GM18505 (cell line): ENCODE measurements at regions not wholly inside any gene's neighbourhood (a gene's known extent, or its start where the extent isn't known, plus 50 kb on each side); places are given as distances from the start of the nearest gene placed in this dataset.

Experiments
- ATAC-seq: cut with Tn5 transposase; IDR thresholded peaks from one replicate; pipeline ENCODE4 v1.9.1; 2021; ENCODE audit not compliant: unreplicated experiment
- POLR2A ChIP-seq: IDR thresholded peaks from 4 replicates; pipeline ENCODE4 v1.6.1; 2011; ENCODE audit warnings: borderline replicate concordance; ENCODE audit not compliant: insufficient read depth, insufficient read length; ENCODE audit errors: extremely low read depth

DNA sequence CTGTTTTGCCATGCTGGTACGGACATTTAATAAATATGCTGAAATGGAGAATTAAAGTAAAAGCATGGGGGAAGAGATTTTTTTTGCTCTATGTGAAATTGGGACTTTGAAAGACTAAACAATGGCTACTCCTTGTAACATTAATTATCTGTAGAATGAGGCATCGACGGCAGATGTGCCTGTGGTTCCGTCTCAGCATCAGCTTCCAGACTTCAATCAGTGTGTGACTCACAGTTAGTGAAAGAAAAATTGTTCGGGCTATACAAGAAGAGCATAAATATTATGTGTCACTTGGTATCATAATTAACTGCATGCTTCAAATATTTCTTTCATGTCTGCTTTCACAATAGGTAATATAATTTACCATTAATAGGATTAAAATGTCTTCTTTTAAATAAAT lies 117.0 kb upstream of the SMIM21 start:
- no peak for TF ChIP-seq POLR2A
- no peak for ATAC-seq

DNA sequence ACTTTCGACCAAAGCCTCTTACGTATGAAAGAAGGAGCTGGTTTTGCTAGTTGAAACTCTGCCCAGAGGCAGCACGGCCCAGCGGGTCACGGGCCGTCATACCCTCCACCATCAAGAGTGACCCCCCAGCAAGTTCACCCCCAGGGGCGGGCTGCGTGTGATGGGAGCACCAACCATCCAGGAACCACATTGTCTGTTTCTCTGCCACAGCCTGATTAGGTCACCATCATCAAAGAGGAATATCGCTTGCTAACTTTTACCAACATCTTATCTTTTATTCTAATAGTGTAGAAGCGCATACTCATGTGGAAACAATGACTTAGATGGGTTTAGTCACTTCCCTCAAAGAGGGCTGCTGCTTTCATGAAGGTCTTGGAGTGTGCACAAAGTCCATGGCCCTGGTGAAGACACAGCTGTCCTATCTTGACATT lies 116.6 kb upstream of the SMIM21 start:
- TF ChIP-seq POLR2A: no peak
- no peak for ATAC-seq

DNA sequence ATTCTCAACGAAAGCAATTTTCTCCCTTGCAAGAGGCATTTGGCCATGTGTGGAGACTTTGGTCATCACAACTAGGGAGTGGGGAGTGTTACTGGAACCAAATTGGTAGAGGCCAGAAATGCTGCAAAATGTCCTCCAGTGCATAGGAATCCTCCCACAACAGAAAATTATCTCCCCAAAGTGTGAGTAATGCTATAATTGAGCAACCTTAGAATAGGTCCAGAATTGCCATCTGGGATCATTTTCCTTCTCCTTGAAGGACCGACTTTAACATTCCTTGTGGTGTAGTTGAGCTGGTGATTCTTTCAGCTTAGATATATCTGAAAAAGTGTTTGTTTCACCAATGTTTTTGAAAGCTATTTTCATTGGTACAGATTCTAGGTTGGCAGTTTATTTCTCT lies 111.2 kb upstream of the SMIM21 start:
- ATAC-seq: no peak
- no peak for TF ChIP-seq POLR2A

DNA sequence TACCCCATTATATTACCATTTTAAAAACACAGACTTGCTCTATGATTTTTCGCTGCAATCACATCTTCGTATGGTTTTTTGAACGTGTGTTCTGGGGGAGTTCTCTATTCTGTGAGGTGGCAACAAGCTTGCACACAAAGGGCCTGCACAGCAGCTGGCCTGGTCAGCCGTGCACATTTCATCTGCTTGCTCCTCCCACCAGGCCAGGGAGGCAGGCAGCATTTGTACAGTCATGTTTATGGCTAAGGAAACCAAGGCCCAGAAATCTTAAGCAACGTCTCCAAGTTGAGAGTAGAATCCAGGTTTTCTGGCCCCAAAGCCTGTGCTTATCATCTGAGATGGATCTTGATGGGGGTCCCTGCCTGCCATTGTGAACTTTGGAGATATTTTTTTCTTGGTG lies 106.4 kb upstream of the SMIM21 start:
- no peak for TF ChIP-seq POLR2A
- ATAC-seq: no peak

DNA sequence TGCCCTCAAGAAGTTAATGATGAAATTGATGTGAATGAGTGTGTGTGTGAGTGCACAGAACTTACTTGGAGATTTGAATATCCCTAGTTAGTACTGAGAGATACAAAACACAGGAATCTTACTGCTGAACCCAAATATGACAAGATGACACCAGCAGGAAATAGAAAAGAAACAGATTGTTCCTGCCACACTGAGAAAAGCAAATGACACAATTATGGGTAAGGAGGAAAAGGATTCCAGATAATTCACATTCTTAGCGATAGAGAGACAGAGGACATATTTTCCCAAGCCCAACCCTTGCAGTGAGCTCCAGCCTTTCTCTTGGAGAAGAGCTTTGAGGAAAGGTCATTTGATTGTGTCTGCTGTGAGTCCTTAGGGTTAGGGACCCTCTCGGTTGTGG lies 105.7 kb upstream of the SMIM21 start:
- no peak for TF ChIP-seq POLR2A
- no peak for ATAC-seq

DNA sequence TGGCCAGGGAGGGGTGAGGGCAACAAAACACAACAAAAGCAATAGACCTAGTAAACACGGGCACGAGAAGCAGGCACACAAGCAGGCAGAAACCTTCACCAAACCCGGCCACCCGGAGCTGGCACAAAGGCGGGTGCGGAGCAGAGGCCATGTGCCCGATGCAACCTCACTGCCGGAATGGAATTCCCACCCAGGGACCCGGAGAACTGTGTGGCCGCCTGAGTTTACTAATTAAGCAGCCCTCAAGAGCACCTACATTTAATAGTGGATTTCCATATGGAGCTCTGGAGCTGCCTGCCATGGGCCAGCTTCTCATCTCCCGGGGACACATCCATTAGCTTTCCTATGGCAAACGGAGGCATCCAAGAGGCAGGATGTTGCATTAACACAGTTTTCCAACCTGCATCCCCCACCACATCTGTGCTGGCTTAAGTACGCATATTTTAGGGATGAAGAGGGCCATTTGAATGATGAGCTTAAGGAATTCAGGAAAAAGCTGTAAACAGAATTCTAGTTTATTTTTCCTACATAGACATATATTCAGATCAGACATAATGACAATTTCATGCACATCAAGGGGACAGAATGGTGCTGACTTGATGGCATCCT lies 104.5 kb upstream of the SMIM21 start:
- ATAC-seq: no peak
- TF ChIP-seq POLR2A: no peak

DNA sequence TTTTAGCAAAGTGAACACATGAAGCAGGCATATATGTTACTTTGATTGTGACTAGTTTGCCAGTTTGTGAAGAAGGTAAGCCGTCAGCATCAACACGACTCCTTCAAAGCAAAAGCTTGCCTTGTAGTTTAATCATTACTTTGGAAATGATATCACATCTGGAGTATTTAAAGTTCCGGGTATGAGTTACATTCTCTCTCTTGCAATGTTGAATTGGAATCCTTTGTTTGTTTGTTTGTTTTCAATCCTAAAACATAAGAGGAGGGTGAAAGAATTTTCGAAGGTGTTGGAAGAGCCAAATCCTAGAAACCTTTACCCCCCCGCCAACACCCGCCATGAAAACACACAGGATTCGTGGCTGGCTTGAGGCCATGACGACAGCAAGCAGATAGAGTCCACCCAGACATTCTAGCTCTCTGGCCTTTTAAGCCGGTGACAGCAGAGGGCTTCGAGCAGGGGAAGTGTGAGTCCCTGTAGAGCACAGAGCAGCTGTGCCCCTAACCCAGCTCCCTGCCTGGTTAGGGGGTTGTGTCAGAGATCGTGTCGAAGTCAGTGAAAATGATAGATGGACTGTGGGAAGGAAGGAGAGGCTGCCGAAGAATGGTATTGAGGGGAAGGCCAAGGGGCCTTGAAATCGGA lies 103.8 kb upstream of the SMIM21 start:
- no peak for ATAC-seq
- TF ChIP-seq POLR2A: no peak

DNA sequence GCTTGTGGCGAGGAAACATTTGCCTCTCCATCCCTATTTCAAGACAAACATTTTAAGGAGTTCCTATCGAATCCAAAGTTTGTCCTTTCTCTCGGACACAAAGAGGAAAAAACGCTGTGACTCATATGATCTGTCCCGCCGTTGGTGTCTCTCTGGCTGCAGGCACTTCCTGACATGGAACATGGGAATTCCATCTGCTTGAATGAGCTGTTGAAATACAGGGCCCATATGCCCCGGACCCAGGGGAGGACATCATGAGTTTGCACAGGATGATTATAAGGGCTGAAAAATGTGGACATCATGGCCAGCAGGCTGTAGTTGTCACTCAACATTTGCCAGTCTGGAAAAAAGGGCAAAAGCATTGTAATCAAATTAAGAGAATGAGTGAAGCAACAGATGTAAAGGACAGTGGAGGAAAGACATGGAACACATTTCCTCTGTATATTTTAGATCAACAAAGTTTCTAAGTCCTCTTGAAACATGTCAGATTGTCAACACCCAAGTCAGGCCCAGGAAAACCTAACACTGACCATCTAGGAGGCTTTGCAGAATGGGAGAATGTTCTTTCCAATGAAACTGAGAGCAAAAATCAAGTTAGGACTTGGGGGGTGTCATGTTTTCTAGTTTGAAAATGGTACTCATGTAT lies 103.2 kb upstream of the SMIM21 start:
- TF ChIP-seq POLR2A: no peak
- no peak for ATAC-seq

DNA sequence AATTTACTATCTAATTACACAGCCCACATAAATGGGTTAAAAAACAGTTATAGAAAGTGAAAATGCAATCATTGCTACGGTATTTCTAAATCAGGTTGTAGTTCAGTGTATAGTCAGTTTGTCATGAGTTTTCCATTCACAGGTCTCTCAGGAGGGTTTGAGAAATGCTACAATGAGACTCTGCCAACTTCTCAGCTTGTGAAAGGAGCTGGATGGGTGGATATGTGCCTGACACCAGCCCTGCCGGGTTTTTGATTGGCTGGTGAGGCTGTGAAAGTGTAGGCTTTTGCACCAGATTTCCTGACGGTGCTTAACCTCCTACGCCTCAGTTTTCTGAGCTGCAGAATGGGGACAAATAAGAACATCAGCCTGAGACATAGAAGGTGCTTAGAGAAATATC lies 102.6 kb upstream of the SMIM21 start:
- ATAC-seq: no peak
- no peak for TF ChIP-seq POLR2A

DNA sequence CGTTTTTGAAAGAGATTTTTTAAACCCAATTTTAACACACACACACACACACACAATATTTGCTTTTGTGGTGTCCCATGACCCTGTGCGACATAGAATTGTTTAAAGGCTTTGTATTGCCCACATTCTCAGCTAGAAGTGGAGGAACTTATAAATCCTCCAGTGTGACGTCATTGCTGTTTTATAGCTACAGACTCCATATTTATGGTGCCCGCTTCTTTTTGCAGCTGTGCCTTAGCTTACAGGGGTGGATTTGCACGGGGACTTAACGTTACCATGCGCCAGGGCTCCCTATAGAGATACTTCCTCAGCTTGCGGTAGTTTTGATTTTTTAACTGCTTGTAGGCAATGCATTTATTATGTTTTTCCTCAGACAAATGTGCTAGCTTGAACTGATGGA lies 101.9 kb upstream of the SMIM21 start:
- TF ChIP-seq POLR2A: no peak
- ATAC-seq: no peak

DNA sequence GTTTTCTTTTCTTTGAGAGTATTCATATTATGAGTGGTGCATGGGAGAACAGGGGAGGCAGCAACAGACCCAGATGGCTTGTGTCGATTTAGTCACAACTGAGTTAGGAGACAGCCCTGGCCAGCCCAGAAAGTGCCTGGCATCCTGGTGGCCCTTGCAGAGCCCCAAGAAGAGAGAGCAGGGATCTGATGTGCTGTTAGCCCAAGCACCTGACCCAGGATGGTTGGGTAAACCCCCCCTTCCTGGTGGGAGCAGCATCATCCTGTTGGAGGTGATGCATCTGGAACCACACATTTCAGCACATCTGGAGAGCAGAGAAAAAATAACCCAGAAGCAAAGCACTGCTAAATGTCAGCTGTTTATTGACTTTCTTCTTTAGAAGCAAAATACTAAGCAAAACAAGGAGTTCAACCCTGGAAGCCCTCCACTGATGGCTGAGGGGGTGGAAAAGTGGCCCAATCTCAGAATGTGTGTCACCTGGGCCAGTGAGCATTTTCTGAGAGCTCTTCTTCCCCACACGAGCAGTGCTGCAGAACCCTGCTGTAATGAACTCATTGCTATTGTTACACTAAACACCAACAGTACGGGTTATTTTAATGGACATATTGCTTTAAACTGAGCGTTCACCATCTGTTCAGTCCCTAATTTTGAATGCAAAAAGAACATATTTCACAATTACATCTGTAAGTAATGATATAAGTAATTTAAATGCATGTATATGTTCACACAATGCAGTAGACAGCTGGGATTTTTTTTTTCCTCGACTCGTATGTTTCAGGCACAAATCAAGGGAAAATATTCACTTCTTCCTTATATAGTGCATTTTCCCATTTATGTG lies 100.6 kb upstream of the SMIM21 start:
- no peak for ATAC-seq
- no peak for TF ChIP-seq POLR2A

DNA sequence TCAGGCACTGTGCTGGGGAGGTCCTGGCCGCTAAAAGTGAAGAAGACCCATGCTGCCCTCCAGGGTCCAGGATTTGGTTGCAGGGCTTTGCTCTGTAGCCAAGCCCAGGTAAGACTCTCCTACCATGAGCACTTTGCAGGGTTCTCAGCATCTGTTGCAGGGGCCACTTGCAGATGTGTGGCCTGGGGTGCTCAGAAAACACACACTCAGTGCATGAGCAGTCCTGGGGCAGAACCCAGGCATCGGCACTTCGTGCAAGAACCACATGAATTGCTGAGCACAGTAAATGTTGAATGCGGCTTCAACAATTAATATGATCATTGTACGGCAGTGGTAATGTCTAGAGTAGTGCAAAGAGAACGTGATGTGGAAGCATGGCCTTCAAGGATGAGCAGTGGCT lies 98.5 kb upstream of the SMIM21 start:
- no peak for TF ChIP-seq POLR2A
- ATAC-seq: no peak

DNA sequence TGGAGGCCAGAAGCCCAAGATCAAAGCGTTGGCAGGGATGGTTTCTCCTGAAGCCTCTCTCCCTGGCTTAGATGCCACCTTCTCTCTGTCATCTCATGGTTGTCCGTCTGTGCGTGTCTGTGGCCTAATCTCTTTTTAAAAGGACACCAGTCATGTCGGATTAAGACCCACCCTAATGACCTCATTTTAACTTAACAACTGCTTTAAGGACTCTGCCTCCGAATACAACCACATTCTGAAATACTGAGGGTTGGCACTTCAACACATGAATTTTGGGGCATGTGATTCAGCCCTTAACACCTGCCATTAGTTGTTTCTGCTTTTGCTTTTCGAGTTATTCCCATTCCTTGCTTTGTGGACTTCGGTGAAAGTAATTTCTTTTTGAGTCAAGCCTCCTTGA lies 97.8 kb upstream of the SMIM21 start:
- ATAC-seq: no peak
- no peak for TF ChIP-seq POLR2A
